Lung (tissue), 11 donors: ENCODE measurements at regions not wholly inside any gene's neighbourhood (a gene's known extent, or its start where the extent isn't known, plus 50 kb on each side); places are given as distances from the start of the nearest gene placed in this dataset.
"Not testable (repeated sequence)": the region's sequence is repeated elsewhere in the genome, so short reads cannot be mapped to it uniquely, and the experiment has no call there.

Experiments used
- ATAC-seq: fragments of 200-7000 bp; cut with Tn5 transposase; one replicate; pipeline ENCODE4 v1.9.1; 2020; ENCODE audit warnings: moderate number of reproducible peaks; ENCODE audit not compliant: insufficient read depth, low FRiP score
- DNase-seq, 3 donors: peaks; one replicate each; pipeline ENCODE4 v3.0.0-alpha.2; 2013 to 2017
- H3K27ac ChIP-seq, 2 donors: one replicate each; pipeline ENCODE4 v1.5.1; 2013; ENCODE audit warnings: mild to moderate bottlenecking in 2 of 2, moderate library complexity in 2 of 2, control low read depth in 1 of 2, inconsistent platforms in 1 of 2, low read depth in 1 of 2, low read length in 1 of 2
- H3K27me3 ChIP-seq, 3 donors: one replicate each; pipeline ENCODE4 v1.5.1; 2013; ENCODE audit warnings: low read length in 2 of 3; ENCODE audit not compliant: control insufficient read depth in 3 of 3, insufficient read depth in 3 of 3
- H3K36me3 ChIP-seq, 4 donors: one replicate each; pipeline ENCODE4 v1.5.1; 2013; ENCODE audit warnings: low read length in 4 of 4, mild to moderate bottlenecking in 1 of 4, moderate library complexity in 1 of 4; ENCODE audit not compliant: control insufficient read depth in 4 of 4, insufficient read depth in 4 of 4
- H3K4me1 ChIP-seq, 5 donors: one replicate each; pipeline ENCODE4 v1.5.1; 2013; ENCODE audit warnings: low read length in 5 of 5, mild to moderate bottlenecking in 2 of 5, moderate library complexity in 1 of 5; ENCODE audit not compliant: control insufficient read depth in 5 of 5, insufficient read depth in 5 of 5
- H3K4me3 ChIP-seq: one replicate; pipeline ENCODE4 v1.5.1; 2013; ENCODE audit warnings: mild to moderate bottlenecking, control low read depth, moderate library complexity
- H3K9ac ChIP-seq, 2 donors: one replicate each; pipeline ENCODE4 v1.5.1; 2013; ENCODE audit warnings: low read length in 2 of 2, control low read depth in 1 of 2; ENCODE audit not compliant: insufficient read depth in 1 of 2
- H3K9me3 ChIP-seq, 4 donors: one replicate each; pipeline ENCODE4 v1.5.1; 2013; ENCODE audit warnings: low read length in 3 of 4, mild to moderate bottlenecking in 1 of 4, moderate library complexity in 1 of 4; ENCODE audit not compliant: control insufficient read depth in 4 of 4, insufficient read depth in 3 of 4
- WGBS, 2 donors: extraction: QIAGEN DNeasy Blood & Tissue Kit; methylation state at CpG; one replicate each; pipeline ENCODE4 v1.1.7; 2013; 5-methylcytosine and 5-hydroxymethylcytosine counted together
- TF ChIP-seq, protein P1 (sequence below): IDR thresholded peaks from 2 replicates; pipeline ENCODE4 v1.5.1; 2012; ENCODE audit warnings: mild to moderate bottlenecking; ENCODE audit errors: control extremely low read depth, extremely low read depth
- donor health status: control.
- donor health status: control.
- donor health status: Bipolar disorder and iron deficiency.
- donor health status: healthy.
- donor health status: DM: yes; HTN: yes; CAD: no.

DNA sequence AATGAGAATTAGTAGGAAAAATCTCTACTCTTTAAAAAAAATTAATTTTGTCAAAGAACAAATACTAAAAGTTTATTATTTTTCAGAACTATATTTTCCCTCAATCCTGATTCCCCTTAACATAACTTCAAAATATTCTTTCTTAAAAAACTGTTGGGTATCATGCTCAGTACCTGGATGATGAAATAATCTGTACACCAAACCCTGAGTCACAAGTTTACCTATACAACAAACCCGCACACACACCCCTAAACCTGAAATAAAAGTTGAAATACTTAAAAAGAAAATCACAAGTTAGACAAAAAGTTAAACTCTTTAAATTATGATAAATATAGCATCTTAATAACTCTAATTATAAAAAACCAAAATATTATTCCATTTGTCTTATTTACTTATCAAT is 812.3 kb downstream of the MAT2B start:
- Histone ChIP-seq H3K4me3 (no peak overlapping the region), H3K27me3 (no peaks in the 10 kb centered on the region), H3K4me1 (no peaks in the 10 kb centered on the region), H3K36me3 (no peaks in the 10 kb centered on the region), H3K9me3 (no peaks in the 10 kb centered on the region), H3K27ac (no peak overlapping the region), H3K9ac (no peak overlapping the region)
- ATAC-seq (no peak), DNase-seq (no peak)
- 89 to 95% methylated on average over 1 of the region's 1 CpG for WGBS, 2 donors
- TF ChIP-seq, protein P1, sequence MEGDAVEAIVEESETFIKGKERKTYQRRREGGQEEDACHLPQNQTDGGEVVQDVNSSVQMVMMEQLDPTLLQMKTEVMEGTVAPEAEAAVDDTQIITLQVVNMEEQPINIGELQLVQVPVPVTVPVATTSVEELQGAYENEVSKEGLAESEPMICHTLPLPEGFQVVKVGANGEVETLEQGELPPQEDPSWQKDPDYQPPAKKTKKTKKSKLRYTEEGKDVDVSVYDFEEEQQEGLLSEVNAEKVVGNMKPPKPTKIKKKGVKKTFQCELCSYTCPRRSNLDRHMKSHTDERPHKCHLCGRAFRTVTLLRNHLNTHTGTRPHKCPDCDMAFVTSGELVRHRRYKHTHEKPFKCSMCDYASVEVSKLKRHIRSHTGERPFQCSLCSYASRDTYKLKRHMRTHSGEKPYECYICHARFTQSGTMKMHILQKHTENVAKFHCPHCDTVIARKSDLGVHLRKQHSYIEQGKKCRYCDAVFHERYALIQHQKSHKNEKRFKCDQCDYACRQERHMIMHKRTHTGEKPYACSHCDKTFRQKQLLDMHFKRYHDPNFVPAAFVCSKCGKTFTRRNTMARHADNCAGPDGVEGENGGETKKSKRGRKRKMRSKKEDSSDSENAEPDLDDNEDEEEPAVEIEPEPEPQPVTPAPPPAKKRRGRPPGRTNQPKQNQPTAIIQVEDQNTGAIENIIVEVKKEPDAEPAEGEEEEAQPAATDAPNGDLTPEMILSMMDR, result no peak

DNA sequence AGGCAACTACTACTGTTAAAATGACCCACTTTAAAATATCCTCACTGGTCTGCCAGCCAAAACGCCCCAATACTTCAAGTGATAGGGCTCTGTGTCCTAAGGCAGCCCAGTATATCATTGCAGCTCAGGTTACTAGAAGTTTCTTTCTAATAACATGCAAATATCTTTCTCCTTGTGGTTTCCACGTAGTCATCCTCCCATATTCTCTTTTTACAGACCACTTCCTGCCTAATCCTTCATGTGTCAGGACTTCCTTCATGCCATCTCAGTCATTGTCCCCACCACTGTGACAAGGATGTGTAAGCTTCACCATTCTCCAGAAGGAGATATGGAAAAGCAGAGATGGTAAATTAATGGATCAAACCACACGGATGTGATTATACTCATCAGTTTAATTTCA is 813.7 kb downstream of the MAT2B start:
- ATAC-seq (no peak), DNase-seq (no peak)
- Histone ChIP-seq H3K4me3 (no peak overlapping the region), H3K4me1 (no peaks in the 10 kb centered on the region), H3K9me3 (no peaks in the 10 kb centered on the region), H3K27ac (no peak overlapping the region), H3K36me3 (no peaks in the 10 kb centered on the region), H3K27me3 (no peaks in the 10 kb centered on the region), H3K9ac (no peak overlapping the region)
- WGBS, 2 donors, result 55 to 66% methylated on average over 3 of the region's 3 CpGs
- TF ChIP-seq, protein P1, result no peak

DNA sequence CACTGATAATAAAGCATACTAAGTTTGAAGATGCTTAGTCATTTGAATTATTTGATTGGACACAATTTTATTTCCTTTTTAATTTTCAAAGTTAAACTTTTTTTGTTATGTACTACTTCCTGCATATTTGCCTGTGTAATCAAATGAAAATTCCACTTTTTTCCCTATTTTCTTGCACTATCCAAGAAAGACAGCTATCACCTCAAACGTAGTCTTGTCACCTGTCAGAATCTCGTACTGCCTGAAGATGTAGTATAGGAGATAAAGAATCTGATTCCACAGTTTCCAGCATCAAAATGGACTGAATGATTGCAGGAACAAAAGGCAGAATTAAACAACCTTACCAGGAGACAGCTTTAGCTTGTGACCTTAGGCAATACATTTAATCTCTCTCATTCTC is 818.8 kb downstream of the MAT2B start:
- no peak for DNase-seq
- H3K9me3 ChIP-seq, result peaks cover 0 to 7% (median 2%) of the 10 kb centered on the region in 4 donors
- no peaks in the 10 kb centered on the region for H3K36me3 ChIP-seq
- no peak overlapping the region for H3K4me3 ChIP-seq
- WGBS, 2 donors, result 58 to 73% methylated on average over 2 of the region's 2 CpGs
- ATAC-seq, result no peak
- H3K27me3 ChIP-seq, result no peaks in the 10 kb centered on the region
- H3K27ac ChIP-seq, result no peak overlapping the region
- no peaks in the 10 kb centered on the region for H3K4me1 ChIP-seq
- TF ChIP-seq, protein P1, result no peak
- H3K9ac ChIP-seq, result no peak overlapping the region

DNA sequence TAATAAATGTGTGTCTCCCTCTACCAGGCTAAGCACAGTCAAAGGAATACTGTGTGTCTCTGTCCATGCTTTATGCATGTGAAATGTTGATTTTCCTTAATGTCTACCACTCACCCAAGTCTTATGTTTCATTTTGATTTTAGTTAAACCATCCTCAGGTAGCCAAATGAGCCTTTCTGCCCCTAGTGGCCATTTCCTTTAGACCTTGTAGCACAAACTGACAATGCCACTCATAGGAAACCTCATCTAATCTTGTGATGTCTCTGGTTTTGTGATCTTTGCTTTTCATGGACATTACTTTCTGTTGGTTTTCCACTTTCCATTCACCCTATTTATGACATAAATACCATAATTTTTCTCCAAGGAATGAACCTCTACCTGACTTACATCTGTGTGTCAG is 820.8 kb downstream of the MAT2B start:
- Histone ChIP-seq H3K36me3 (no peaks in the 10 kb centered on the region), H3K9me3 (peaks cover 0 to 7% (median 2%) of the 10 kb centered on the region in 4 donors), H3K9ac (no peak overlapping the region), H3K4me3 (no peak overlapping the region), H3K4me1 (no peaks in the 10 kb centered on the region), H3K27me3 (no peaks in the 10 kb centered on the region), H3K27ac (no peak overlapping the region)
- TF ChIP-seq, protein P1, result no peak
- DNase-seq (no peak), ATAC-seq (no peak)

DNA sequence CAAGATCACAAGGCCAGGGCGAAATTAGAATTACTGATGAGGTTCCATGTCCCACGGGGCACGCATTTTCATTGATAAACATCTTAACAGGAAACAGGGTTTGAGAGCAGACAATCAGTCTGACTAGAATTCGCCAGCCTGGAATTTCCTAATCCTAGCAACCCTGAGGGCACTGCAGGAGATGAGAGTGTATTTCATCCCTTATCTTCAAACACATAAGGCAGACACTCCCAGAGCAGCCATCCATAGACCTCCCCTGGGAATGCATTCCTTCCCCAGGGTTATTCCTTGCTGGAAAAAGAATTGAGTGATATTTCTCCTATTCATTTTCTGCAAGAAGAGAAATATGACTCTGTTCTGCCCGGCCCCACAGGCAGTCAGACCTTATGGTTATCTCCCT is 821.7 kb downstream of the MAT2B start:
- H3K27me3 ChIP-seq, H3K36me3 ChIP-seq, DNase-seq, H3K4me1 ChIP-seq, H3K9ac ChIP-seq, H3K9me3 ChIP-seq, H3K27ac ChIP-seq, H3K4me3 ChIP-seq, ATAC-seq: not testable (repeated sequence)
- 71 to 91% methylated on average over 5 of the region's 5 CpGs for WGBS, 2 donors
